MCF 10A (cell line): ENCODE measurements at regions not wholly inside any gene's neighbourhood (a gene's known extent, or its start where the extent isn't known, plus 50 kb on each side); places are given as distances from the start of the nearest gene placed in this dataset.
"Not testable (repeated sequence)": the region's sequence is repeated elsewhere in the genome, so short reads cannot be mapped to it uniquely, and the experiment has no call there.

Experiments used
- BruUV-seq: library from RNA; stranded (reverse); fragments of 400-500 nt; replicated peaks from 2 replicates; lab custom pipeline; 2021; lab: Mats Ljungman, UMichigan
- CTCF ChIA-PET: fragments of 300-600 bp; sonication (Branson Sonifier 250); formaldehyde crosslinking; extraction: SDS; loops from one replicate; lab custom pipeline; 2021; ENCODE audit warnings: antibody characterized with exemption, inconsistent platforms; lab: Yijun Ruan, JAX
- POLR2A ChIA-PET: fragments of 300-600, 350-650 bp; sonication (Branson Sonifier 250); formaldehyde crosslinking; extraction: SDS; loops from one replicate; lab custom pipeline; 2020; ENCODE audit warnings: antibody characterized with exemption, inconsistent platforms; lab: Yijun Ruan, JAX
- DNase-seq: peaks from one replicate; pipeline ENCODE4 v3.0.0-alpha.2; 2018; ENCODE audit not compliant: unreplicated experiment
- H3K27ac Mint-ChIP-seq: one replicate; pipeline ENCODE4 v1.8.0; 2022; ENCODE audit warnings: mild to moderate bottlenecking, low read depth, mixed read lengths; ENCODE audit not compliant: unreplicated experiment
- H3K27me3 Mint-ChIP-seq: one replicate; pipeline ENCODE4 v1.8.0; 2022; ENCODE audit warnings: mixed read lengths; ENCODE audit not compliant: insufficient read depth, unreplicated experiment
- H3K36me3 Mint-ChIP-seq: one replicate; pipeline ENCODE4 v1.8.0; 2022; ENCODE audit warnings: mild to moderate bottlenecking, moderate library complexity, mixed read lengths; ENCODE audit not compliant: insufficient read depth, unreplicated experiment
- H3K4me1 Mint-ChIP-seq: one replicate; pipeline ENCODE4 v1.8.0; 2022; ENCODE audit warnings: mixed read lengths; ENCODE audit not compliant: insufficient read depth, unreplicated experiment
- H3K4me3 Mint-ChIP-seq: one replicate; pipeline ENCODE4 v1.8.0; 2022; ENCODE audit warnings: mild to moderate bottlenecking, moderate library complexity, mixed read lengths; ENCODE audit not compliant: unreplicated experiment
- H3K9me3 Mint-ChIP-seq: one replicate; pipeline ENCODE4 v1.8.0; 2022; ENCODE audit warnings: mixed read lengths; ENCODE audit not compliant: unreplicated experiment
- intact Hi-C: fragments of 100-400 bp; cut with micrococcal nuclease; formaldehyde crosslinking; loops from 2 replicates; pipeline ENCODE4 v1.14.1; 2022
- TF ChIP-seq, protein P1 (sequence below): fragments of 200-600 bp; IDR thresholded peaks from one replicate; pipeline ENCODE4 v1.8.0; 2022; ENCODE audit warnings: antibody characterized with exemption, mild to moderate bottlenecking; ENCODE audit not compliant: unreplicated experiment

DNA sequence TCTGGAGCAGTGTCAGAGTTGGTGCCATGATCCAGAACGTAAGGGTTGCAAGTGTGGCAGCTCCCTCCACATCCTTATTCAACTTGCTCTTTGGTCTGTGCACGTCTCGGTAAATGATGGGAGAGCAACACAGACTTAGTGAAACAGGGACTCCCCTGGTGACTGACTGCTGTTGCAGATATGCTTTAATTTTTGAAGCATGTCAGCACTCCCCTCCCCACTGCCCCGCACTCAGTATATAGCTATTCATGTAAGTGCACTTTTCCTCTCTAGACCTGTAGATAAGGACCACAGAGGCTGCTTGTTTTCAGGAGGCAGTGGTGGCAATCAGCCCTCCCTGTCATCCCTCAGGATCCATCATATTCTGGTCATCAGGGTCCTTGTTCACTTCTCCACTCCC lies 470.9 kb downstream of the IRS2 start:
- DNase-seq, result no peak
- POLR2A ChIA-PET, result no interaction called here
- Mint-ChIP-seq H3K4me3 (no peak overlapping the region), H3K4me1 (no peaks in the 10 kb centered on the region), H3K27ac (no peak overlapping the region), H3K9me3 (no peaks in the 10 kb centered on the region), H3K27me3 (no peaks in the 10 kb centered on the region), H3K36me3 (no peaks in the 10 kb centered on the region)
- TF ChIP-seq, protein P1, sequence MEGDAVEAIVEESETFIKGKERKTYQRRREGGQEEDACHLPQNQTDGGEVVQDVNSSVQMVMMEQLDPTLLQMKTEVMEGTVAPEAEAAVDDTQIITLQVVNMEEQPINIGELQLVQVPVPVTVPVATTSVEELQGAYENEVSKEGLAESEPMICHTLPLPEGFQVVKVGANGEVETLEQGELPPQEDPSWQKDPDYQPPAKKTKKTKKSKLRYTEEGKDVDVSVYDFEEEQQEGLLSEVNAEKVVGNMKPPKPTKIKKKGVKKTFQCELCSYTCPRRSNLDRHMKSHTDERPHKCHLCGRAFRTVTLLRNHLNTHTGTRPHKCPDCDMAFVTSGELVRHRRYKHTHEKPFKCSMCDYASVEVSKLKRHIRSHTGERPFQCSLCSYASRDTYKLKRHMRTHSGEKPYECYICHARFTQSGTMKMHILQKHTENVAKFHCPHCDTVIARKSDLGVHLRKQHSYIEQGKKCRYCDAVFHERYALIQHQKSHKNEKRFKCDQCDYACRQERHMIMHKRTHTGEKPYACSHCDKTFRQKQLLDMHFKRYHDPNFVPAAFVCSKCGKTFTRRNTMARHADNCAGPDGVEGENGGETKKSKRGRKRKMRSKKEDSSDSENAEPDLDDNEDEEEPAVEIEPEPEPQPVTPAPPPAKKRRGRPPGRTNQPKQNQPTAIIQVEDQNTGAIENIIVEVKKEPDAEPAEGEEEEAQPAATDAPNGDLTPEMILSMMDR, result no peak
- CTCF ChIA-PET, result interaction anchor here (1.0 kb wide), 1 partner anchor 12 kb away, joined by 4 read pairs; no protein-coding TSS in a partner anchor
- intact Hi-C loops, result no loop called here
- BruUV-seq, result no TSS peak

DNA sequence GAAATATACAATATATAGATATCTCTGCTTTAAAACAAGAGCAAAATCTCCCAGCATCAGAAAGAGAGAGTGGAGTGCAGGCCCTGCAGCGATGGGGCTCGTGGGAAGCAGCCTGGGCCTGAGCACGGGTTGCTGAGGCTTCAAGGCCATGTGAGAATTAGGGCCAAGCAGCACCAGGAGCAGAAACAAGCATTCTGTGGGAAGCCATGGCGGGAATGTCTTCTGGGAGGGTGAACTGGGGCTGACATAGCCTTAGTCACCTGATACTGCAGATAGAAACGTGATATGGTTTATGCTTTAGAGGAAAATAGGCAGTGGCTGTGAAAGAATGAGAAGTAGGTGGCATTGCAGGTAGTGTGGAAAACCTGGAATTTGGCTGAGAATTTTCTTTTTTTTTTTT lies 472.3 kb downstream of the IRS2 start:
- H3K4me3 Mint-ChIP-seq, result no peak overlapping the region
- no peaks in the 10 kb centered on the region for H3K9me3 Mint-ChIP-seq

DNA sequence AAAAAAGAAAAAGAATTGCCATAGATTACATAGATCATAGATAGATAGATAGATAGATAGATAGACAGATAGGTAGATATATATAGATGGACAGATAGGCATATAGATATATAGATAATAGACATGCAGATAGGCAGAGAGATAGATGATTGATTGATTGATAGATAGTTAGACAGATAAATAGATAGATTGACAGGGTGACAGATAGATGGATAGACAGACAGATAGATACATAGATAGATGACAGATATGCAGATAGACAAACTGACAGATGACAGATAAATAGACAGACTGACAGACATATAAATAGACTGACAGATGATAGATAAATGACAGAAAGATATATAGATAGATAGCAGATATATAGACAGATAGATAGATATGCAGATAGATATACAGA lies 474.0 kb downstream of the IRS2 start:
- intact Hi-C loops, result no loop called here
- Mint-ChIP-seq H3K4me1 (no peaks in the 10 kb centered on the region), H3K4me3 (no peak overlapping the region), H3K27me3 (no peaks in the 10 kb centered on the region), H3K27ac (no peak overlapping the region), H3K9me3 (no peaks in the 10 kb centered on the region), H3K36me3 (no peaks in the 10 kb centered on the region)
- no TSS peak for BruUV-seq
- TF ChIP-seq, protein P1, result no peak
- no peak for DNase-seq
- ChIA-PET POLR2A (no interaction called here), CTCF (no interaction called here)

More for the DNA sequence above, 472.3 kb downstream of the IRS2 start:
- POLR2A ChIA-PET, result no interaction called here
- Mint-ChIP-seq H3K36me3 (no peaks in the 10 kb centered on the region), H3K4me1 (no peaks in the 10 kb centered on the region), H3K27me3 (no peaks in the 10 kb centered on the region), H3K27ac (no peak overlapping the region)
- no TSS peak for BruUV-seq
- no peak for DNase-seq
- CTCF ChIA-PET, result no interaction called here
- TF ChIP-seq, protein P1, result no peak
- intact Hi-C loops, result no loop called here

DNA sequence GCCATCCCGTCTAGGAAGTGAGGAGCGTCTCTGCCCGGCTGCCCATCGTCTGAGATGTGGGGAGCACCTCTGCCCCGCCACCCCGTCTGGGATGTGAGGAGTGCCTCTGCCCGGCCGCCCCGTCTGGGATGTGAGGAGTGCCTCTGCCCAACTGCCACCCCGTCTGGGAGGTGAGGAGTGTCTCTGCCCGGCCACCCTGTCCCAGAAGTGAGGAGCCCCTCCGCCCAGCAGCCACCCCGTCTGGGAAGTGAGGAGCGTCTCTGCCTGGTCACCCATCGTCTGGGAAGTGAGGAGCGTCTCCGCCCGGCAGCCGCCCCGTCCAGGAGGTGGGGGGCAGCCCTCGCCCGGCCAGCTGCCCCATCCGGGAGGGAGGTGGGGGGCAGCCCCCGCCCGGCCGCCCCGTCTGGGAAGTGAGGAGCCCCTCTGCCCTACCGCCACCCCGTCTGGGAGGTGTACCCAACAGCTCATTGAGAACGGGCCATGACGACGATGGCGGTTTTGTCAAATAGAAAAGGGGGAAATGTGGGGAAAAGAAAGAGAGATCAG lies 474.9 kb downstream of the IRS2 start:
- intact Hi-C loops, BruUV-seq, DNase-seq, POLR2A ChIA-PET, H3K27me3 Mint-ChIP-seq, H3K27ac Mint-ChIP-seq, H3K4me1 Mint-ChIP-seq, H3K4me3 Mint-ChIP-seq, H3K36me3 Mint-ChIP-seq, H3K9me3 Mint-ChIP-seq, CTCF ChIA-PET: not testable (repeated sequence)
